ENCODE measurements at regions not wholly inside any gene's neighbourhood (a gene's known extent, or its start where the extent isn't known, plus 50 kb on each side); places are given as distances from the start of the nearest gene placed in this dataset.
A peak's percentile ranks its signal among the peaks of the same experiment; 100 is the strongest.
"Not testable (repeated sequence)": the region's sequence is repeated elsewhere in the genome, so short reads cannot be mapped to it uniquely, and the experiment has no call there.

- intact Hi-C loops (cut with DNase I), result no loop called here
- no peak for DNase-seq (ENCODE audit: low spot score)
These were observed 87.4 kb upstream of the AGAP1 start for GRCh38 chr2:235406430-235406829.

GRCh38 chr2:235411905-235412485, 81.8 kb upstream of the AGAP1 start:
- DNase-seq (ENCODE audit: low spot score), result no peak
- intact Hi-C loops (cut with DNase I), result no loop called here

- no peak for DNase-seq (ENCODE audit: low spot score)
- intact Hi-C loops (cut with DNase I), result no loop called here
These were observed 80.8 kb upstream of the AGAP1 start for GRCh38 chr2:235413064-235413463.

GRCh38 chr2:235414422-235414821, 79.4 kb upstream of the AGAP1 start:
- intact Hi-C loops (cut with DNase I), result no loop called here
- DNase-seq (ENCODE audit: low spot score), result no peak

GRCh38 chr2:235416858-235417499, 76.9 kb upstream of the AGAP1 start:
- intact Hi-C loops (cut with DNase I), result no loop called here

GRCh38 chr2:235418918-235419317, 74.9 kb upstream of the AGAP1 start:
- intact Hi-C loops (cut with DNase I), result no loop called here
- DNase-seq (ENCODE audit: low spot score), result no peak

More at GRCh38 chr2:235416858-235417499, 76.9 kb upstream of the AGAP1 start:
- no peak for DNase-seq (ENCODE audit: low spot score)

- intact Hi-C loops (cut with DNase I), result no loop called here
- DNase-seq (ENCODE audit: low spot score), result no peak
These were observed 73.8 kb upstream of the AGAP1 start for GRCh38 chr2:235419996-235420395.

GRCh38 chr2:235421618-235422017, 72.2 kb upstream of the AGAP1 start:
- no peak for DNase-seq (ENCODE audit: low spot score)
- intact Hi-C loops (cut with DNase I), result no loop called here

GRCh38 chr2:235430366-235431083, 63.3 kb upstream of the AGAP1 start:
- DNase-seq (ENCODE audit: low spot score), result no peak
- intact Hi-C loops (cut with DNase I), result loop anchor here in 1 of 2 donors (10.0 kb wide), 1 partner anchor 164 kb away; no protein-coding TSS in a partner anchor

- intact Hi-C loops (cut with DNase I), result loop anchor here in 1 of 2 donors (10.0 kb wide), 1 partner anchor 162 kb away; no protein-coding TSS in a partner anchor
- no peak for DNase-seq (ENCODE audit: low spot score)
These were observed 60.9 kb upstream of the AGAP1 start for GRCh38 chr2:235432741-235433520.

GRCh38 chr2:235433860-235434259, 60.0 kb upstream of the AGAP1 start:
- peak; percentile 83 for DNase-seq (ENCODE audit: low spot score)

GRCh38 chr2:235439959-235440662, 53.7 kb upstream of the AGAP1 start:
- intact Hi-C loops (cut with DNase I), result loop anchor here in 1 of 2 donors (10.0 kb wide), 1 partner anchor 155 kb away; no protein-coding TSS in a partner anchor
- no peak for DNase-seq (ENCODE audit: low spot score)

More at GRCh38 chr2:235433860-235434259, 60.0 kb upstream of the AGAP1 start:
- intact Hi-C loops (cut with DNase I), result loop anchor here in 1 of 2 donors (10.0 kb wide), 1 partner anchor 161 kb away; no protein-coding TSS in a partner anchor

- DNase-seq (ENCODE audit: low spot score); intact Hi-C loops (cut with DNase I): not testable (repeated sequence)
These were observed 50.3 kb upstream of the AGAP1 start for GRCh38 chr2:235443580-235443979.

All from posterior vena cava (tissue), 2 donors.